Stomach (tissue), 8 donors: ENCODE measurements at regions not wholly inside any gene's neighbourhood (a gene's known extent, or its start where the extent isn't known, plus 50 kb on each side); places are given as distances from the start of the nearest gene placed in this dataset.

Experiments
- DNase-seq, 2 donors: peaks; one replicate each; pipeline versions ENCODE4 v3.0.0 to v3.0.0-alpha.2; 2013 to 2019
- H3K27ac ChIP-seq, 5 donors: fragments of 200-600 bp in 4 of 5; sonication (generic) in 4 of 5; one replicate each; pipeline ENCODE4 v1.5.1; 2013 to 2019; ENCODE audit warnings: mild to moderate bottlenecking in 1 of 5, moderate library complexity in 1 of 5
- H3K27me3 ChIP-seq, 3 donors: fragments of 200-600 bp; sonication (generic); one replicate each; pipeline ENCODE4 v1.5.1; 2017 to 2019; ENCODE audit warnings: mixed run types in 1 of 3
- H3K36me3 ChIP-seq, 4 donors: fragments of 200-600 bp; sonication (generic); 1 replicate in 3 of 4; 2 replicates in 1 of 4; pipeline ENCODE4 v1.5.1; 2016 to 2019
- H3K4me1 ChIP-seq, 4 donors: fragments of 200-600 bp; sonication (generic); one replicate each; pipeline ENCODE4 v1.5.1; 2016 to 2019
- H3K4me3 ChIP-seq, 4 donors: fragments of 200-600 bp; sonication (generic) in 3 of 4; one replicate each; pipeline ENCODE4 v1.5.1; 2016 to 2019; ENCODE audit warnings: mild to moderate bottlenecking in 1 of 4
- H3K9me3 ChIP-seq, 4 donors: fragments of 200-600 bp; sonication (generic); one replicate each; pipeline ENCODE4 v1.5.1; 2016 to 2019
- CTCF ChIP-seq, 7 experiments: fragments of 450-650 bp in 4 of 7; fragments of 200-600 bp in 3 of 7; sonication (generic) in 3 of 7; IDR thresholded peaks; one replicate each; pipeline ENCODE4 v1.5.1; 2016 to 2019; ENCODE audit warnings: antibody characterized with exemption in 7 of 7, control low read depth in 2 of 7, mild to moderate bottlenecking in 1 of 7
- EP300 ChIP-seq: sonication (generic); formaldehyde crosslinking; IDR thresholded peaks from one replicate; pipeline ENCODE4 v1.6.1; 2017; ENCODE audit warnings: antibody characterized with exemption
- POLR2A ChIP-seq, 4 donors: fragments of 450-650 bp; IDR thresholded peaks; one replicate each; pipeline ENCODE4 v1.6.1; 2016; ENCODE audit warnings: antibody characterized with exemption in 4 of 4, control low read depth in 2 of 4, mild to moderate bottlenecking in 1 of 4, moderate library complexity in 1 of 4
- POLR2AphosphoS5 ChIP-seq, 3 donors: sonication (generic); formaldehyde crosslinking; IDR thresholded peaks; one replicate each; pipeline ENCODE4 v1.6.1; 2016; ENCODE audit warnings: antibody characterized with exemption in 3 of 3
- WGBS, 5 donors: extraction: QIAGEN DNeasy Blood & Tissue Kit in 3 of 5; methylation state at CpG; one replicate each; pipeline versions ENCODE4 v1.1.5 to v1.1.7; 2013 to 2018; 5-methylcytosine and 5-hydroxymethylcytosine counted together
- intact Hi-C: fragments of 100-400 bp; cut with DNase I; formaldehyde crosslinking; loops from one replicate; pipeline ENCODE4 v1.15.1; 2023; ENCODE audit warnings: low total_unique reads
- donor health status: healthy with polysubstance abuse.
- donor health status: Bipolar disorder and iron deficiency.
- donor health status: healthy.

- TF ChIP-seq CTCF (IDR thresholded peaks at IDR 0.05) (no peak), EP300 (no peak), POLR2A (IDR thresholded peaks at IDR 0.05) (no peak), POLR2AphosphoS5 (IDR thresholded peaks at IDR 0.05) (no peak)
- no peak overlapping the region for H3K4me3 ChIP-seq
- H3K36me3 ChIP-seq, result no peaks in the 10 kb centered on the region
- H3K4me1 ChIP-seq, result no peaks in the 10 kb centered on the region
- DNase-seq, result no peak
- H3K27me3 ChIP-seq, result no peaks in the 10 kb centered on the region
- H3K9me3 ChIP-seq, result no peaks in the 10 kb centered on the region
- intact Hi-C loops, result no loop called here
- no peak overlapping the region for H3K27ac ChIP-seq
- 72 to 86% (median 82%) methylated on average over 5 of the region's 5 CpGs for WGBS, 5 donors
Observed at GRCh38 chr18:60163622-60164021, 209.0 kb downstream of the MC4R start.

- no peak overlapping the region for H3K27ac ChIP-seq
- TF ChIP-seq POLR2AphosphoS5 (IDR thresholded peaks at IDR 0.05) (no peak), CTCF (IDR thresholded peaks at IDR 0.05) (no peak), EP300 (no peak), POLR2A (IDR thresholded peaks at IDR 0.05) (no peak)
- no peak for DNase-seq
- intact Hi-C loops, result no loop called here
- H3K9me3 ChIP-seq, result no peaks in the 10 kb centered on the region
- H3K36me3 ChIP-seq, result no peaks in the 10 kb centered on the region
- no peak overlapping the region for H3K4me3 ChIP-seq
- no peaks in the 10 kb centered on the region for H3K4me1 ChIP-seq
- no peaks in the 10 kb centered on the region for H3K27me3 ChIP-seq
Observed at GRCh38 chr18:60162388-60162787, 210.2 kb downstream of the MC4R start.

GRCh38 chr18:60157810-60158209 is 214.8 kb downstream of the MC4R start:
- intact Hi-C loops, result no loop called here
- Histone ChIP-seq H3K4me3 (no peak overlapping the region), H3K36me3 (no peaks in the 10 kb centered on the region), H3K27ac (no peak overlapping the region), H3K9me3 (no peaks in the 10 kb centered on the region), H3K27me3 (no peaks in the 10 kb centered on the region), H3K4me1 (no peaks in the 10 kb centered on the region)
- no peak for TF ChIP-seq EP300
- TF ChIP-seq POLR2A (IDR thresholded peaks at IDR 0.05), result no peak
- no peak for TF ChIP-seq POLR2AphosphoS5 (IDR thresholded peaks at IDR 0.05)
- no peak for TF ChIP-seq CTCF (IDR thresholded peaks at IDR 0.05)
- WGBS, 5 donors, result 68 to 78% (median 73%) methylated on average over 3 of the region's 3 CpGs
- DNase-seq, result peak in 1 of 2 donors; percentile 20

- no peak for TF ChIP-seq CTCF (IDR thresholded peaks at IDR 0.05)
- no peak for TF ChIP-seq POLR2AphosphoS5 (IDR thresholded peaks at IDR 0.05)
- TF ChIP-seq POLR2A (IDR thresholded peaks at IDR 0.05), result no peak
- no peak for TF ChIP-seq EP300
- H3K9me3 ChIP-seq, result no peaks in the 10 kb centered on the region
- 75 to 87% (median 85%) methylated on average over 3 of the region's 3 CpGs for WGBS, 5 donors
- H3K27me3 ChIP-seq, result no peaks in the 10 kb centered on the region
- H3K4me1 ChIP-seq, result no peaks in the 10 kb centered on the region
- no peak overlapping the region for H3K27ac ChIP-seq
- no peaks in the 10 kb centered on the region for H3K36me3 ChIP-seq
- intact Hi-C loops, result no loop called here
- no peak for DNase-seq
- no peak overlapping the region for H3K4me3 ChIP-seq
Observed at GRCh38 chr18:60153376-60153775, 219.2 kb downstream of the MC4R start.

DNA sequence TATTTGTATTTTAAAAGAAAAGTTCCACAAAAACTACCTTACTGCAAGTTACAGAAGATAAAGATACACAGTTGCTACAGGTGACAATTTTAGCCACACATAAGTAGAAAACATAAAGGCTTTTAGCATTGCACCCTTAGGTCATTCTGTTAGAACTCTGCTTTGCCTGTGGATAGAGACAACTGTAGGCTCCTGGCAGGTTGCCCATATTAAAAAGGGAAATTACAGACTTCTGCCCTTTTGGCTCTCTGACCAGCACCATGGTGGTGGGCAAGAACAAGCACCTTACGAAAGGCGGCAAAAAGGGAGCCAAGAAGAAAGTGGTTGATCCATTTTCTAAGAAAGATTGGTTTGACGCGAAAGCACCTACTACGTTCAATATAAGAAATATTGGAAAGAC is 223.3 kb downstream of the MC4R start:
- DNase-seq, result no peak
- Histone ChIP-seq H3K4me3 (no peak overlapping the region), H3K27me3 (no peaks in the 10 kb centered on the region), H3K9me3 (no peaks in the 10 kb centered on the region), H3K36me3 (no peaks in the 10 kb centered on the region), H3K27ac (no peak overlapping the region), H3K4me1 (no peaks in the 10 kb centered on the region)
- 94 to 98% (median 96%) methylated on average over 5 of the region's 5 CpGs for WGBS, 5 donors
- no peak for TF ChIP-seq CTCF (IDR thresholded peaks at IDR 0.05)
- no peak for TF ChIP-seq EP300
- no peak for TF ChIP-seq POLR2A (IDR thresholded peaks at IDR 0.05)
- no peak for TF ChIP-seq POLR2AphosphoS5 (IDR thresholded peaks at IDR 0.05)
- intact Hi-C loops, result no loop called here
